K562 (cell line): ENCODE measurements at regions not wholly inside any gene's neighbourhood (a gene's known extent, or its start where the extent isn't known, plus 50 kb on each side); places are given as distances from the start of the nearest gene placed in this dataset.

Source experiments
- ATAC-seq: fragments of 200-7000 bp; cut with Tn5 transposase; 3 replicates; pipeline ENCODE4 v1.9.1; 2020; ENCODE audit warnings: moderate library complexity
- BruUV-seq: library from RNA; stranded (reverse); fragments of 400-500 nt; replicated peaks from 2 replicates; lab custom pipeline; 2021; lab: Mats Ljungman, UMichigan
- CTCF ChIA-PET: fragments of 300-600 bp; formaldehyde crosslinking; extraction: SDS; loops from one replicate; lab custom pipeline; 2021; ENCODE audit warnings: low intra/inter-chr PET ratio; lab: Yijun Ruan, JAX
- POLR2A ChIA-PET: fragments of 300-600, 350-650 bp; sonication (Branson Sonifier 250); formaldehyde crosslinking; extraction: SDS; loops from one replicate; lab custom pipeline; 2021; ENCODE audit warnings: antibody characterized with exemption, inconsistent platforms; lab: Yijun Ruan, JAX
- DNase-seq, 4 experiments: peaks; one replicate each; pipeline versions ENCODE4 v3.0.0 to v3.0.0-alpha.2; 2011 to 2018; ENCODE audit warnings: low spot score in 3 of 4, mixed read lengths in 3 of 4; ENCODE audit errors: extremely low read depth in 1 of 4
- FAIRE-seq: peaks from 2 replicates; lab custom pipeline; 2011; peaks lifted over from hg19 to GRCh38; lab: Jason Lieb, UNC
- H2AFZ ChIP-seq: 2 replicates; pipeline ENCODE4 v1.6.0; 2011; ENCODE audit warnings: low read depth, low read length, control low read depth, inconsistent platforms
- H3K27ac ChIP-seq: fragments of 200-600 bp; 3 replicates; pipeline ENCODE4 v1.8.0; 2011; ENCODE audit warnings: low read depth, mild to moderate bottlenecking, control low read depth, inconsistent platforms, low read length, moderate library complexity, mixed read lengths; ENCODE audit errors: extremely low read depth
- H3K27me3 ChIP-seq, 2 experiments: fragments of 300-600 bp in 1 of 2; 2 replicates in 1 of 2; 3 replicates in 1 of 2; pipeline versions ENCODE4 v1.6.0 to v1.8.0; 2011; ENCODE audit warnings: inconsistent platforms in 2 of 2, low read length in 2 of 2, mild to moderate bottlenecking in 1 of 2, mixed read lengths in 1 of 2, moderate library complexity in 1 of 2; ENCODE audit not compliant: control insufficient read depth in 2 of 2, insufficient read depth in 2 of 2
- H3K36me3 ChIP-seq: fragments of 300-600 bp; 3 replicates; pipeline ENCODE4 v1.8.0; 2011; ENCODE audit warnings: mild to moderate bottlenecking, low read length, inconsistent platforms; ENCODE audit not compliant: control insufficient read depth, insufficient read depth
- H3K4me1 ChIP-seq, 2 experiments: fragments of 200-600 bp in 1 of 2; replicated peaks in 1 of 2; 2 replicates in 1 of 2; 3 replicates in 1 of 2; pipeline versions ENCODE4 v1.5.1 to v1.8.0; 2011; ENCODE audit warnings: inconsistent platforms in 2 of 2, low read length in 2 of 2, mild to moderate bottlenecking in 1 of 2, mixed read lengths in 1 of 2, moderate library complexity in 1 of 2; ENCODE audit not compliant: control insufficient read depth in 2 of 2, insufficient read depth in 2 of 2
- H3K4me2 ChIP-seq: 2 replicates; pipeline ENCODE4 v1.6.1; 2011; ENCODE audit warnings: low read length, control low read depth, inconsistent platforms, mixed read lengths; ENCODE audit not compliant: insufficient read depth
- H3K4me3 ChIP-seq: fragments of 200-600 bp; sonication (generic), shearing (Covaris generic); 2 replicates; pipeline ENCODE4 v1.5.1; 2016; ENCODE audit warnings: control low read depth, inconsistent platforms
- H3K79me2 ChIP-seq: fragments of 200-600 bp; 3 replicates; pipeline ENCODE4 v1.8.0; 2011; ENCODE audit warnings: low read length, inconsistent platforms; ENCODE audit not compliant: control insufficient read depth, insufficient read depth
- H3K9ac ChIP-seq, 2 experiments: 2 replicates each; pipeline versions ENCODE4 v1.6.0 to v1.6.1; 2011; ENCODE audit warnings: low read depth in 2 of 2, low read length in 2 of 2, control low read depth in 1 of 2, inconsistent platforms in 1 of 2, mild to moderate bottlenecking in 1 of 2, mixed read lengths in 1 of 2; ENCODE audit not compliant: insufficient read depth in 1 of 2
- H3K9me1 ChIP-seq: one replicate; pipeline ENCODE4 v1.6.0; 2011; ENCODE audit warnings: inconsistent platforms, mild to moderate bottlenecking, low read length, moderate library complexity; ENCODE audit not compliant: control insufficient read depth, insufficient read depth
- H3K9me3 ChIP-seq: replicated peaks from 2 replicates; pipeline ENCODE4 v1.5.1; 2011; ENCODE audit warnings: low read depth, low read length, inconsistent platforms; ENCODE audit not compliant: control insufficient read depth, insufficient read depth
- H4K20me1 ChIP-seq: replicated peaks from 2 replicates; pipeline ENCODE4 v1.6.1; 2011; ENCODE audit warnings: low read length, inconsistent platforms, mixed read lengths; ENCODE audit not compliant: control insufficient read depth, insufficient read depth
- ATF1 ChIP-seq, 2 experiments: fragments of 450-650 bp in 1 of 2; IDR thresholded peaks; 2 replicates each; pipeline ENCODE4 v1.6.1; 2016; ENCODE audit warnings: missing compliant biosample characterization in 1 of 2, missing genetic modification characterization in 1 of 2
- BDP1 ChIP-seq: IDR thresholded peaks from 3 replicates; pipeline ENCODE4 v1.6.1; 2011; ENCODE audit not compliant: insufficient read length, insufficient read depth
- CCAR2 ChIP-seq: fragments of 200-400 bp; formaldehyde crosslinking; IDR thresholded peaks from 2 replicates; pipeline ENCODE4 v1.6.1; 2017; ENCODE audit warnings: mild to moderate bottlenecking, low read depth, low read length
- KLF16 ChIP-seq: IDR thresholded peaks from 2 replicates; pipeline ENCODE4 v1.6.1; 2016; ENCODE audit warnings: antibody characterized with exemption
- MYBL2 ChIP-seq, 2 experiments: fragments of 450-650 bp in 1 of 2; sonication (generic) in 1 of 2; formaldehyde crosslinking in 1 of 2; IDR thresholded peaks; 2 replicates each; pipeline versions ENCODE4 v1.6.1 to v1.8.1; 2017 to 2022; ENCODE audit warnings: borderline replicate concordance in 1 of 2, inconsistent platforms in 1 of 2, low read depth in 1 of 2, mild to moderate bottlenecking in 1 of 2, missing genetic modification reagents in 1 of 2, moderate library complexity in 1 of 2
- NEUROD1 ChIP-seq: fragments of 150-350 bp; IDR thresholded peaks from 2 replicates; pipeline ENCODE4 v1.6.1; 2014; ENCODE audit warnings: borderline replicate concordance, low read length, low read depth; ENCODE audit not compliant: partially characterized antibody
- POLR2G ChIP-seq: fragments of 200-400 bp; formaldehyde crosslinking; IDR thresholded peaks from 2 replicates; pipeline ENCODE4 v1.6.1; 2017; ENCODE audit warnings: low read depth, mild to moderate bottlenecking, antibody characterized with exemption, low read length, moderate library complexity
- RFX5 ChIP-seq: IDR thresholded peaks from 2 replicates; pipeline ENCODE4 v1.6.1; 2011; ENCODE audit warnings: low read depth, mild to moderate bottlenecking, improper control_type of control experiment, low read length
- SRSF9 ChIP-seq: fragments of 200-400 bp; formaldehyde crosslinking; IDR thresholded peaks from 2 replicates; pipeline ENCODE4 v1.6.1; 2017; ENCODE audit warnings: low read depth, low read length, borderline replicate concordance
- ZHX1 ChIP-seq: fragments of 150-350 bp; conservative IDR thresholded peaks from 2 replicates; pipeline ENCODE4 v1.6.1; 2014; ENCODE audit warnings: low read length
- ZNF76 ChIP-seq: fragments of 250-450 bp; sonication (Bioruptor Pico); IDR thresholded peaks from 2 replicates; pipeline ENCODE4 v1.4.0; 2020; ENCODE audit warnings: mild to moderate bottlenecking, moderate library complexity, borderline replicate concordance
- ZNF766 ChIP-seq: fragments of 200-800 bp; sonication (Bioruptor generic); conservative IDR thresholded peaks from 2 replicates; pipeline ENCODE4 v1.6.1; 2016; ENCODE audit warnings: missing genetic modification characterization, missing compliant biosample characterization
- WGBS: fragments of 100-300 bp; shearing (Covaris generic); methylation state at CpG from one replicate; pipeline ENCODE4 v1.1.6; 2016; ENCODE audit warnings: low coverage, mixed read lengths; ENCODE audit not compliant: insufficient coverage; ENCODE audit errors: missing lambda C conversion rate; 5-methylcytosine and 5-hydroxymethylcytosine counted together
- in situ Hi-C: fragments of 300-500 bp; cut with MboI; formaldehyde crosslinking; loops from 4 replicates; pipeline ENCODE4 v1.15.0; 2018; ENCODE audit warnings: inconsistent platforms, mixed read lengths
- intact Hi-C: fragments of 100-400 bp; cut with micrococcal nuclease; formaldehyde crosslinking; loops from 2 replicates; pipeline ENCODE4 v1.14.2; 2022
- TF ChIP-seq, protein P1 (sequence below): fragments of 250-450 bp; sonication (Bioruptor Pico); IDR thresholded peaks from 2 replicates; pipeline ENCODE4 v1.9.0; 2021; ENCODE audit warnings: mild to moderate bottlenecking, inconsistent platforms

GRCh38 chr6:167663784-167664443, 162.8 kb upstream of the AFDN start:
- Histone ChIP-seq H3K27me3 (peaks cover 49 to 83% of the 10 kb centered on the region in 2 experiments), H2AFZ (no peak overlapping the region), H3K4me2 (no peak overlapping the region), H3K79me2 (no peaks in the 10 kb centered on the region), H3K36me3 (no peaks in the 10 kb centered on the region), H3K9me3 (no peaks in the 10 kb centered on the region), H3K9me1 (no peaks in the 10 kb centered on the region), H3K4me1 (no peaks in the 10 kb centered on the region; a peak in 1 of 5 replicates), H3K4me3 (no peak overlapping the region), H4K20me1 (peaks cover 14% of the 10 kb centered on the region; the same call in 1 of the 2 replicates), H3K9ac (no peak overlapping the region), H3K27ac (no peak overlapping the region)
- FAIRE-seq (no peak), DNase-seq (no peak), ATAC-seq (no peak)
- WGBS = under 1% methylated on average over 24 of the region's 24 CpGs
- POLR2A ChIA-PET = interaction anchor here (0.6 to 1.0 kb wide), 2 partner anchors 16 to 96 kb away, joined by 3 to 5 read pairs; no protein-coding TSS in a partner anchor
- in situ Hi-C loops (no loop called here), intact Hi-C loops (no loop called here)
- CTCF ChIA-PET = no interaction called here
- no TSS peak for BruUV-seq
- TF ChIP-seq SRSF9 (no peak), NEUROD1 (no peak), ATF1 (CRISPR knock-in tag; IDR thresholded peaks at IDR 0.05) (no peak), ATF1 (tag; IDR thresholded peaks at IDR 0.05) (no peak), ZNF766 (CRISPR knock-in tag) (no peak), KLF16 (no peak), ZHX1 (no peak), BDP1 (no peak), RFX5 (no peak), MYBL2 (IDR thresholded peaks at IDR 0.05; ENCODE audit: low read depth) (no peak), MYBL2 (CRISPR knock-in tag; IDR thresholded peaks at IDR 0.05; ENCODE audit: borderline replicate concordance) (no peak), POLR2G (no peak), CCAR2 (no peak), ZNF76 (CRISPR knock-in tag) (no peak)
- TF ChIP-seq, protein P1, sequence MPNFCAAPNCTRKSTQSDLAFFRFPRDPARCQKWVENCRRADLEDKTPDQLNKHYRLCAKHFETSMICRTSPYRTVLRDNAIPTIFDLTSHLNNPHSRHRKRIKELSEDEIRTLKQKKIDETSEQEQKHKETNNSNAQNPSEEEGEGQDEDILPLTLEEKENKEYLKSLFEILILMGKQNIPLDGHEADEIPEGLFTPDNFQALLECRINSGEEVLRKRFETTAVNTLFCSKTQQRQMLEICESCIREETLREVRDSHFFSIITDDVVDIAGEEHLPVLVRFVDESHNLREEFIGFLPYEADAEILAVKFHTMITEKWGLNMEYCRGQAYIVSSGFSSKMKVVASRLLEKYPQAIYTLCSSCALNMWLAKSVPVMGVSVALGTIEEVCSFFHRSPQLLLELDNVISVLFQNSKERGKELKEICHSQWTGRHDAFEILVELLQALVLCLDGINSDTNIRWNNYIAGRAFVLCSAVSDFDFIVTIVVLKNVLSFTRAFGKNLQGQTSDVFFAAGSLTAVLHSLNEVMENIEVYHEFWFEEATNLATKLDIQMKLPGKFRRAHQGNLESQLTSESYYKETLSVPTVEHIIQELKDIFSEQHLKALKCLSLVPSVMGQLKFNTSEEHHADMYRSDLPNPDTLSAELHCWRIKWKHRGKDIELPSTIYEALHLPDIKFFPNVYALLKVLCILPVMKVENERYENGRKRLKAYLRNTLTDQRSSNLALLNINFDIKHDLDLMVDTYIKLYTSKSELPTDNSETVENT (CRISPR knock-in tag) = no peak
